Forelimb muscle (tissue), 1 donor: ENCODE measurements at regions not wholly inside any gene's neighbourhood (a gene's known extent, or its start where the extent isn't known, plus 50 kb on each side); places are given as distances from the start of the nearest gene placed in this dataset.
"Not testable (repeated sequence)": the region's sequence is repeated elsewhere in the genome, so short reads cannot be mapped to it uniquely, and the experiment has no call there.

Source experiments
- DNase-seq: peaks from one replicate; pipeline ENCODE4 v3.0.0-alpha.2; 2013; ENCODE audit warnings: low read depth

DNA sequence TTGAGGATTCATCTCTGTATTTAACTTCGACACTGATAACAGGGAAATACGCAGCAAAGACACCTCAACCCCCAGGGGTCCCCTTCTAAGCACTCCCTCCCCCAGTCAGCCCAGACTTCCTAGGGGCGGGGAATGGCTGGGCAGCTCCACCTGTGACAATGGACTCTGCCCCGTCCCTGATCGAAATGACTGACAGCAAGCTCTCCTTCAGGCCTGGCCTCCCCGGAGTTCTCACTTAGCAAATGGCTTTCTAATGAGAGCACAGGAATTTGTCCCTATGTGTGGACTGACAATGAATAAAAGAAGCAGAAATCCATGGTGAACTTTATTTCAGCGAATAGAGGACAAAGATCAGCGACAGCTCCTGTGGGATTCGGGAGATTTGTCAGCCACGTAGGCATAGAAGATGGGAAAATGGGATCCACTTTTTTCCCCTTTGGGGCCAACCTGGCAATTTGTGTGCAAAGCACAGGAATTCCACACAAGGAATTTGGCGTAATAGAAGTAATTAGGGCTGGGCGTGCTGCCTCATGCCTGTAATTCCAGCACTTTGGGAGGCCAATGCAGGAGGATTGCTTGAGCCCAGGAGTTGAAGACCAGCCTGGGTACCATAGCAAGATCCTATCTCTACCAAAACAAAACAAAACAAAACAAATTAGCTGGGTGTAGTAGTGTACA, 63.8 kb downstream of the TNFAIP2 start:
- DNase-seq: no peak

DNA sequence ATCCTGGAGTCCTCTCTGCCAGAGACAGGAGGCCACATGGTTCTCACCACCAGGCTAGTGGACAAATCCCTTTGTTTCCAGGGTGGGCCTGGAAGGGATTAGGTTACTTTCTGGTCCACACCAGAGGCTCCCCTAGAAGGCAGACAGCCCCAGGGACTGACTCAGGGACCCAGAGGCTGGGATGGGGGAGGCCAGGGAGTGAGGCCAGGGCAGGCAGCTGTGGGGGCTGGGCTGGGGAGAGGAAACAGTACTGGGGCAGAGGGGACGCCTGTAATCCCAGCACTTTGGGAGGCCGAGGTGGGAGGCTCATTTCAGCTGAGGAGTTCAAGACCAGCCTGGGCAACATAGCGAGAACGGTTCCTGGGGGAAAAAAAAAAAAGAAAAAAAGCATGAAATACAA, 64.7 kb downstream of the TNFAIP2 start:
- DNase-seq: no peak

GRCh38 chr14:103188810-103189480, 65.7 kb downstream of the TNFAIP2 start:
- DNase-seq: no peak

DNA sequence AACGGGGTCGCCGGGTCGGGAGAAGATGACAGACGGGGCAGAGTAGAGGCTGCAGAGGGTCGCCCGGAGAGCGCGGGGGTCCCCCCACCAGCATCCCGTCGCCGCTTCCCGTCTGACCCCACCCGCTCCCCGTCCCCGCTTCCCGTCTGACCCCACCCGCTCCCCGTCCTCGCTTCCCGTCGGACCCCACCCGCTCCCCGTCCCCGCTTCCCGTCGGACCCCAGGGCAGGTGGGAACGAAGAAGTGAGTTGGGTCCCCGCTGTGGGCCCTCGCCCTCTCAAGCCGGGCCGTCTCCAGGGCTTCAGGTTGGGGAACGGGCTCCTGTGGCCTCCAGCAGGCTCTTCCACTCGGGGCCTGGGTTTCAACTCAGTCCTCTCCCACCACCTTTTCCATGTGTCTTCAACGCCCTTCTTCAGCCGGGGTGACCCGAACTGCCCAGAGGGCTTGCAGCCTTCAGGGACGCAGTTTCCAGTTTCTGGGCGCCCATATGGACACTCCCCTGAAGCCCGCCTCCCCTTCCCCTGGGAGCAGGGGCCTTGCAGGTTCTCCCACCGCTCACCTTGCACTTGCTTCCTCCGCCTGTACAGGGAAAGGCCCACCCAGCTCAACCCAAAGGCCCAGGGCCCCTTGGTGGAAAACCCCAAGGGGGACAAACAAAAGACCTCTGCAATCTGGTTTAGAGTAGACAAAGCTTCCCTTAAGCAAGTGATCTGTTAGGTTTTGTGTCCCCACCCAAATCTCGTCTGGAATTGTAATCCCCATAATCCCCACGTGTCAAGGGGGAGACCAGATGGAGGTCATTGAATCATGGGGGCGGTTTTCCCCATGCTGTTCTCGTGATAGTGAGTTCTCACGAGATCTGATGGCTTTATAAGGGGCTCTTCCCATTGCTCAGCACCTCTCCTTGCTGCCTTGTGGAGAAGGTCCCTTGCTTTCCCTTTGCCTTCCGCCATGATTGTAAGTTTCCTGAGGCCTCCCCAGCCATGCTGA, 66.5 kb downstream of the TNFAIP2 start:
- DNase-seq: no peak

- DNase-seq: no peak
Observed at GRCh38 chr14:103190741-103191140, 67.5 kb downstream of the TNFAIP2 start.

DNA sequence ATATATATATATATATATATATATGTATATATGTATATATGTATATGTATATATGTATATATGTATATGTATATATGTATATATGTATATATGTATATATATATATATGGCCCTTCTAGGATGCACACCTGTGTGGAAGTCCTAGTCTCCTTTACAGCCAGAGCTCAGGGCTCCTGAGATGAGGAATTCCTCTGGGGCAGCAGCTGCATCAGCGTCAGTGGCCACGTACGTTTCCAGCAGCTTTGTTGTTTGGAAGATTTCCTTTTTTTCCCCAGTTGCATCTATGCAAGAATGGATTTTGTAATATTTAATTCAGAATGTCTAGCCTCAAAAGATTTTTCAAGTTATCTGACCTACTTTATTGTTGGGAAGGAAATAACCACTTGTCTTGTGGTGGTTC, 68.6 kb downstream of the TNFAIP2 start:
- no peak for DNase-seq

DNA sequence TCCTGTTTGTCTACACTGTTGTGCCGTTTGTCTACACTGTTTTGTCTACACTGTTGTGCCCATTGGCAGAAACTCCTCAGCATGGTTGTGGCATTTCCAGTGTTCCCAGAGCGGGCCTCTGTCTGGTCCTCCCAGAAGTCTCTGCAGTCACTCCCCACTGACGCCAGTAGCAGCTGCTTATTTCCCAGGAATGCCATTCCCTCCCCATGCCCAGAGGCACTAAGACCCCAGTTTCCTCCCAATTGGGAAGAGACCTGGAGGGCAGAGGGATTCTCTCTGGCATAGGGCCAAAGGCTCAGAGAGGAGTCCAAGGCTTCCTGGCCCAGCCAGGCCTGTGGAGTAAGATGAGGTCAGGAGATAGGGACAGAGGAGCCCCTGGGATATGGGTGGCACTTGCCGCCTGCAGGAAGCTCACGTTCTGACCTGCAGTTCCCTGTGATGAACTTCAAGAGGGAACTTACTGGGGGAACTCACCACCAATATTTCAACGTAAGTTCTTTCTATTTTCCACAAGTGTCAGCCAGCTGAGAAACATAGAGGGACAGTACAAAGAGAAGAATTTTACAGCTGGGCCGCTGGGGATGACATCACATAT, 69.1 kb downstream of the TNFAIP2 start:
- DNase-seq: no peak

- DNase-seq: not testable (repeated sequence)
Observed at GRCh38 chr14:103192861-103193260, 69.6 kb downstream of the TNFAIP2 start.

DNA sequence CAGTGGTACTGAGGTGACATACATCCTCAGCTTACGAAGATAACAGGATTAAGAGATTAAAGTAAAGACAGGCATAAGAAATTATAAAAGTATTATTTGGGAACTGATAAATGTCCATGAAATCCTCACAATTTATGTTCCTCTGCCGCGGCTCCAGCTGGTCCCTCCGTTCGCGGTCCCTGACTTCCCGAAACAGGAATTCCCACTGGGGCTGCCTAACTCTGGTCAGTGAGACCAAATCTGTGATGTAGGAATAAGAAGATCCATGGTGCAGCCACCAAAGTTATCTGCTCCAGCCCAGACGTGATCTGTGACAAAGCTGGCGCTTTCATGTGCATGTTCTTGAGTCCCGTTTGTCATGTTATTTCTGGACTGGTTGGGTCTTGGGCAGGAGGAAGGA, 70.2 kb downstream of the TNFAIP2 start:
- not testable (repeated sequence) for DNase-seq

- DNase-seq: no peak
Observed at GRCh38 chr14:103194256-103195045, 71.2 kb downstream of the TNFAIP2 start.

DNA sequence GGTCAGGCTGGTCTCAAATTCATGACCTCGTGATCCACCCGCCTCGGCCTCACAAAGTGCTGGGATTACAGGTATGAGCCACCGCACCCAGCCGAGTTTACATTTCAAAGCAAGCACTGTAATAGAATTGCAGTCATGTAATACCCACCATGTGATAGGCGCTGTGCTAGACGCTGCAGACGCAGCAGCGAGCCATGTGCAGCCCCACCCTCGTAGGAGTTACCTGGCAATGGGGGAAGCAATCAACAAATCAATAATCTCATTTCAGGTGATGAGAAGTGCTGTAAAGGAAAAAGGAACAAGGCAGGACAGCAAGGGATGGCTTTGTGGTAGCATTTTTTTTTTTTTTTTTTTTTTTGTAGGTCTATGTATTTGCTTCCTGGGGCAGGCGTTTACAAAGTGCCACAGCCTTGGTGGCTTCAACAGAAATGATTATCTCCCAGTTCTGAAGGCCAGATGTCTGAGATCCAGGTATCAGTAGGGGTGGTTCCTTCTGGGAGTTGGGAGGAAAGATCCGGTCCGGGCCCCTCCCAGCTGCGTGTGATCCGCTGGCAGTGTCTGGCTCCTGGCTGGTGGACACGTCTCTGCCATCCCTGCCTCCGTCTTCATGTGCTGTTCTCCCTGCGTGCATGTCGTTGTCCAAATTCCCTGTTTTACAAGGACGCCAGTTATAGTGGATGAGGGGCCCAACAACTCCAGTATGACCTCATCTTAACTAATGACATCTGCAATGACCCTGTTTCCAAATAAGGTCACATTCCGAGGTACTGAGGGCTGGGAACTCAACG, 72.8 kb downstream of the TNFAIP2 start:
- DNase-seq: no peak

DNA sequence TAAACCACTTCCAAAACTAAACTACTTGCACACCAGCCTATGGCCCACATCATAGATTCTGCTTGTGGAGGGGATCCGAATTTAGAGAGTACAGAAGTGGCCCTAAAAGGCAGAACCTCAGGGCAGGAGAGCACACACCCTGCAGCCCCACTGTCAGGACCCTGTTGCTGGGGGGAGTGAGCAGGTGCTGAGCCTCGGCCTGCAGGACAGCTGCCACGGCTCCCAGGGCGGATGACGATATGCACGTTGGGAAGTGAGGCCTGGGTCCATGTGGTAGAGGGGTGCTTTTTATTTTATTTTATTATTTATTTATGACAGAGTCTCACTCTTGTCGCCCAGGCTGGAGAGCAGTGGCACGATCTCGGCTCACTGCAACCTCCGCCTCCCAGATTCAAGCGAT, 73.5 kb downstream of the TNFAIP2 start:
- no peak for DNase-seq

GRCh38 chr14:103198131-103199105, 75.2 kb downstream of the TNFAIP2 start:
- DNase-seq: no peak

DNA sequence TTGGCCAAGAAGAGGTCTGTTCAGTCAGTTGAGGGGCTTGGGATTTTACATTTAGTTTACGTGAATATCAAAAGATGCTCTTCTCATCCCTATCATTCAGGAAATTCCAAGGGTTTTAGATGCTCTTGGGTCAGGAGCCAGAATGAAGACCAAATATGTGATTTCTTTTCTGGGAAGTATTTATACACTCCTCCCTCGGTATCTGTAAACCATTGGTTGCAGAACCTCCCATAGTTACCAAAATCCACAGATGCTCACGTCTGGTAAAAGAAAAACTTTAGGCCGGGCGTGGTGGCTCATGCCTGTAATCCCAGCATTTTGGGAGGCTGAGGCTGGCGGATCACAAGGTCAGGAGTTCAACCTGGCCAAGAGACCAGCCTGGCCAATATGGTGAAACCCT, 75.9 kb downstream of the TNFAIP2 start:
- no peak for DNase-seq

DNA sequence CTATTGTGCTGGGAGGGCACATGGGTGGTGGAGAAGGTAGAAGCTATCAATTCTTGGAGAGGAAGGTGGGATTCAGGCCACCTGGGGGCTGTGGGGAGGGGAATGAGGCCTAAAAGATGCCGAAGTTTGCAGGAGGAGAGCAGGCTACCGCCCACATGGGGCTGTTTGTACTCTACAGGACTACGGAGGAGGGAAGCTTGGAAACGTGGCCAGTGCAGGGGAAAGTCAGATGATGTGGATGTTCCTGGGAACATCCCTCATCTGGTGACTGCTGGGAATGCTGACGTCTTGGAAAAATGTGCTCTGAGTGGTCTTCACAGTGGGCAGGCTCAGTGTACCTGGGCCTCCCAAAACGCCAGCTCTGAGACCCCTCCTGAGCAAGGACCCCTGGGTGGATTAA, 78.5 kb downstream of the TNFAIP2 start:
- DNase-seq: no peak

- DNase-seq: no peak
Observed at GRCh38 chr14:103204852-103205540, 81.7 kb downstream of the TNFAIP2 start.

- no peak for DNase-seq
Observed at GRCh38 chr14:103205541-103205906, 82.3 kb downstream of the TNFAIP2 start.

DNA sequence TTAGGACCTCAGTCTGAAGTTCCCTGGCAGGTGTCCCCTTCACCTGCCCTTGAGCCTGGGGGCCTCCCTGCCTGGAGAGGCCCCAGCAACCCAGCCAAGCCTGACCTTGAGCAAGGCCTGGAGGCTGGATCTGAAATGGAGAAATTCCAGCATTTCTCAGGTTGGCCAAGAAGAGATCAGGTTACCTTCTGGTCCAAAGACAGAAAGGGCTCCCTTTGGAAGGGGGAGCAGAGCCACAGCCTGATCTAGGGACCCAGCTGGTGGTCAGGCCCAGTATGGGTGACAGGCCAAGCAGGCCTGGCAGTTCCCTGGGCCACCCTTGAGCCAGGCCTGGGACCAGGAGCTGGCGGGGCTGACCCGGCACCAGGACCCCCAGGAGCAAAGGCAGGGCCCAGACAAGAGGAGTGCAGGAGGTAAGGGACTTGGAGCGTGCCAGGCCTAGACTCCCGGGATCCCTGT, 82.8 kb downstream of the TNFAIP2 start:
- DNase-seq: no peak
